Endothelial cell of umbilical vein (primary cell): ENCODE measurements at regions not wholly inside any gene's neighbourhood (a gene's known extent, or its start where the extent isn't known, plus 50 kb on each side); places are given as distances from the start of the nearest gene placed in this dataset.

Experiments used
- CTCF ChIP-seq, 2 donors: IDR thresholded peaks; 1 replicate in 1 of 2; 2 replicates in 1 of 2; pipeline ENCODE4 v1.5.1; 2011; ENCODE audit warnings: low read length in 2 of 2, mild to moderate bottlenecking in 2 of 2, moderate library complexity in 2 of 2, control low read depth in 1 of 2, inconsistent platforms in 1 of 2, low read depth in 1 of 2; ENCODE audit not compliant: insufficient read depth in 1 of 2; ENCODE audit errors: extremely low read depth in 1 of 2
- EZH2 ChIP-seq: IDR thresholded peaks from 2 replicates; pipeline ENCODE4 v1.6.1; 2012; ENCODE audit warnings: borderline replicate concordance, low read depth, mild to moderate bottlenecking, moderate library complexity, low read length, inconsistent platforms; ENCODE audit not compliant: severe bottlenecking
- POLR2A ChIP-seq: IDR thresholded peaks from 2 replicates; pipeline ENCODE4 v1.6.1; 2012; ENCODE audit warnings: low read depth, mild to moderate bottlenecking, control low read depth, low read length
- POLR2AphosphoS5 ChIP-seq: IDR thresholded peaks from 2 replicates; pipeline ENCODE4 v1.6.1; 2012; ENCODE audit warnings: low read depth, mild to moderate bottlenecking, control low read depth, low read length, moderate library complexity; ENCODE audit not compliant: insufficient read depth

- TF ChIP-seq EZH2 (no peak), CTCF (IDR thresholded peaks at IDR 0.05; ENCODE audit: extremely low read depth in 1 of 2, insufficient read depth in 1 of 2, low read depth in 1 of 2, low read length in 2 of 2) (no peak), POLR2A (no peak), POLR2AphosphoS5 (no peak)
These were observed 379.0 kb downstream of the ZEB2 start for GRCh38 chr2:144140891-144141290.
